HK-2 (cell line): ENCODE measurements at regions not wholly inside any gene's neighbourhood (a gene's known extent, or its start where the extent isn't known, plus 50 kb on each side); places are given as distances from the start of the nearest gene placed in this dataset.
"Not testable (repeated sequence)": the region's sequence is repeated elsewhere in the genome, so short reads cannot be mapped to it uniquely, and the experiment has no call there.

Source experiments
- DNase-seq: peaks from one replicate; pipeline ENCODE4 v3.0.0-alpha.2; 2018; ENCODE audit not compliant: unreplicated experiment

DNA sequence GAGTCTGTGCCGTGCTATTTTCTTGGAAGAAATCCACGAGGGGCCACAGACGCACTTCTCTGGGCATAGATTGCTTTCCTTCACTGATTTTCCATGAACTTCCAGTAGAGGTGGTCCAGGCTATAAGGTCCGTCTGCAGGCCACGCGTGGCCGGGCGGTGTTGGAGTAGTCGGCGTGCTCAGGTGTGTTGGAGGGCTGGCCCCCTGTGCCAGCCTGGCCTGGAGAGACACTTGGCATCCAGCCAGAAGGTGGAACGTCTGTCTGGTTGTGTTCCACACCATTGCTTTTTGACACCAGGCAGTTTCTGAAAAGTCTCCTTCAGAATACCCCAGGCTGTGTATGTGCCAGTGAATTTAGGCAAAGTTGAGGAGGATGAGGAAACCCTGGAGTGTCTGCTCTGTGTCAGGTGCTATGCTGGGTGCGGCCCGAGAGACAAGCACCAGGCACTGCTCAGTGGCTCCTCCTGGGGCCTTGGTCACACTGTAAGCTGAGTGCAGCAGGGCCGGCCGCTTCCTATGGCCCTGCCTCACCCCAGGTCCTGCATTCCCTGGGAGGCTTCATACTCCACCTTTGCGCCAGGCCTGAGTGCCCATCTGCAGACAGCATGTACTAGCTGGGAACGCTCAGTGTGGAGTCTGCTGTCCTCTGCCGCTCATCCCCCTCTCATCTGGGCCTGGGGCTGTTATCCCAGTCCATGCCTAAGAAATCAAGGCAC lies 52.1 kb upstream of the TAMM41 start:
- DNase-seq: no peak

DNA sequence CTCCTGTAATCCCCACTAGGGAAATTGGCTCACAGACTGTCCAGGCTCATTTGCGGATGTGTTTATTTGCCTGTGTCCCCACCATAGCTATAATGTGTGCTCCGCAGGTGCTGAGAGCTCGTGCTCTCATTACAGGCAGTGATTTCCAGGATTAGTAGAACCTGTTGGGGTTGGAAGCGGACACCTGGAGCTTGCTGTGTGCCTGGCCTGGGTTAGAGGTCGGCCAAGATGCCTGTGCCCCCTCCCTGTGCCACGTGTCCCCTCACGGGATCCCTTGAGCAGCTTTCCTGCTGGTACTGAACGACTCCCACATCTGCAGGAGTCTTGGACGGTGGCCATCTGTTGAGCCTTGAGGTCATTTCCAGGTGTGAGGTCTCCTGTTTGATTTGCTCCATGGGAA lies 52.7 kb upstream of the TAMM41 start:
- not testable (repeated sequence) for DNase-seq

DNA sequence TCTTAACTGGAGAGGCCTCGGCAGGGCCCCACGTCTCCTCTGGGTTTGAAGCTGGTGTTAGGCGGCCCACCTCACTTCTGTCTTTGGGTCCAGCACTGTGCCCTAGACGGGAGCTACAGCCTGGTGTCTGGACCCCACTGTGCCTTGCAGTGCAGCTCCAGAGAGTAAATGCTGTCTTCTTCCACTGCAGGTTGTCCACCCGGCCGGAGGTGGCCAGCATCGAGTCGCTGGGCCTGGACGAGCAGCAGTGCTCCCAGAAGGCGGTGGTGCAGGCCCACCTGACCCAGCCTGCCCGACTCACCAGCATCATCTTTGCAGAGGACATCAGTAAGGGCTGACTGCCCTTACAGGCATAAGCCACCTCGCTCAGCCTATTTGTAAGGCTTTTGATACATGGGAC lies 53.1 kb upstream of the TAMM41 start:
- DNase-seq: no peak

DNA sequence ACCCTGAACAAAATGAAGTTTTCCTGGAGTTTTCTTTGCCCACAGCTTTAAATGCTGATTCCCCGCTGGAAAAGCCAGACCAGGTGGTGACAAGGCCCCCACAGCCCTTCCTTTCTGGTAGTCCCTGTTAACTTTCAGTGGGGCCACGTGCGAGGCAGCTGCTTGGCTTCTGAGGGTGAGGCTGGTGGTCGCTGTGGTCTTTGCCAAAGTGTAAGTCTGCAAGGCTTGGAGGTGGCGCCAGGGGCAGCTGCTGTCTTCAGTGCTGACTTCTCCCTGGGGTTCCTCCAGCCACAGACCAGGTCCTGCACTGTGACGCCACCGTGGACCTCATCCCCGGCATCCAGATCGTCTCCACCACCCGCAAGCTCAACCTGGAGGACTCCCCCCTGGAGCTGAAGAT lies 54.1 kb upstream of the TAMM41 start:
- DNase-seq: no peak

DNA sequence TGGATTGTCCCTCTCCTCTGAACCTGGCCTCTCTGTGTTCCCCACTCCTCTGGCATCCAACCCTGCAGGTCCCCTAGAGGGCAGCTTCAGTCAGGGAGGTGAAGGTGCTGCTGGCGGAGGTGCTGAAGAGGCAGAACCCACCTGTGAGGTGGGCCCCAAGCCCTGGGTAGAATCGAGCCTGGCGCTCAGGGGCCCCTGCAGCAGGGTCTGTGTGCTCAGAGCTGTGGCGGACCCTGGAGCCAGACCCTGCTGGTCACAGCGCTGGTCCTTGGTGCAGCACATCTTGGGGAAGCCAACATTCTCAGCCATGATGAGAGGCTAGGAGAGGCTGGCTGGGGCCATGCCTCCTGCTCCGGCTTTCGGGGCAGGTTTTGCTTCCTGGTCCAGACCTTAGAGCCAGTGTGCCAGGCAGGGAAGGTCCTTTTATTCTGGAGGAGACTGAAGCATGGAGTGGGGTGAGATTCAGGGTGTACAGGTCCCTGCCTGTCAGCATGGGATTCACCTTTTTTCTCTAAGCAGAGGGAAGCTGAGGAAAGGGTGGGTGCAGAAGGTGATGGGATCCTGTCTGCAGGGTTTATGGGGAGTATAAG lies 54.7 kb upstream of the TAMM41 start:
- DNase-seq: no peak

DNA sequence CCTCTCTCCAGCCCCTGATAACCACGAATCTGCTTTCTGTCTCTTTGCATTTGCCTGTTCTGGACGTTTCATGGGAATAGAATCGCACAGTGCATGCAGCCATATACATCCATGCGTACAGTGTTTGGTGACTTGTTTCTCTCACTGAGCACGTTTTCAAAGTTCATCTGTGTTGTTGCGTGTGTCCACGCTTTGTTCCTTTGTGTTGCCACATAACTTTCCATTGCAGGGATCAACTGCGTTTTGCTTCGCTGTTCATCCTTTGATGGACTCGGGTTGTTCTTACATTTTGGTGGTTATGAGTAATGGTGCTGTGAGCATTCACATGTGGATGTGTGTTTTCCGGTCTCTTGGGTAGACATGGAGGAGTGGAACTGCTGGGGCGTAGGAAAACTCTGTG lies 56.4 kb upstream of the TAMM41 start:
- DNase-seq: no peak

DNA sequence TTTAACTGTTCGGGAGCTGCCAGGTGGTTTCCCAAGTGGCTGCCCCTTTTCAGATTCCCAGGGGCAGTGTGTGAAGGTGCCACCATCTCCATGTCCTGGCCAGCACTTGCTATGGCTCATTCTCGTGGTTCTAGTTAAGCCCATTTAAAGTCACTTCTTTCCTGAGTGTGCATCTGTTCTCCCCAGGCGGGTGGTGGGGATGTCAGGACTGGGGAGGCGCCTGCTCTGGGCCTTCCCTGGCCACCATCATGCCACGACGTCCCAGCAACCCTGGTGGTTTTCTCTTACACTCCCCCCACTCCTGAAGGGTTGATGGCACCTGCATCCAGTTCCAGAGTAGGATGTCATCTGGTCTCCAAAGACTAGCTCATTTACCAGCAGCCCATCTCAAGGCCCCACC lies 56.8 kb upstream of the TAMM41 start:
- no peak for DNase-seq

DNA sequence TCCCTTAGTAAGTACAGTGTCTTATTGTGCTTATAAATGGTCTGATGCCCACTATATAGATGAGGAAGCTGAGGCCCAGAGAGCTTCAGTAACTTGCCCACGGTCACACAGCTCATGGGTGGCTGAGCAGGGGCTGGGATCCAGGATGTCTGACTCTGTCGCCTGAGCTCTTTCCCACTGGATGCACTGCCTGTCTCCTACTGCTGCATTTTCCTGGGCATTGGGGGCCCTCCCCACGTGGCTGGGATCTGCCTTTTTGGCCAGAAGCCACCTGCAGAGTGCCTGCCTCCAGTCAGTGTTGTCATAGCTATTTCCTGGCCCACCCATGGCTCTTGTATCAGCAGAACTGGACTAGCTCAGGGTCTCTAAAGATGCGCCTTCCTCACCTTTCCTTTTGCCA lies 57.5 kb upstream of the TAMM41 start:
- DNase-seq: no peak

DNA sequence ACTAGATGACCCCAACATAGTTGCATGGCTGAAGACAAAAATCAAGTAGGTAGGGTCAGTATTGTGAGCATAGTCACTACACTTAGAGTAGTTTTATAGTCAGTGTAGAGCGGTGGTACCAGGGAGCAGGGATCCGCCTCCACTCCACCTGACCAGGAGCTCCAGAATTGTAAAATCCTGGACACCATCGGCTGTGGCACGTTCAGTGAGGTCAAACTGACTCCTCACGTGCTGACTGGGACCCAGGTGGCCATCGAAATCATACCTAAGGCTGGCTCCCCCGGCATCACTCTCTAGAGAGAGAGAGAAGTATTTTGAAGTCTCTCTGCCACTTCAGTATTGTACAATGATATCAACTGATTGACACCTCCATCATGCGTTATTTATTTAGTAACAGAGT lies 59.7 kb upstream of the TAMM41 start:
- no peak for DNase-seq

DNA sequence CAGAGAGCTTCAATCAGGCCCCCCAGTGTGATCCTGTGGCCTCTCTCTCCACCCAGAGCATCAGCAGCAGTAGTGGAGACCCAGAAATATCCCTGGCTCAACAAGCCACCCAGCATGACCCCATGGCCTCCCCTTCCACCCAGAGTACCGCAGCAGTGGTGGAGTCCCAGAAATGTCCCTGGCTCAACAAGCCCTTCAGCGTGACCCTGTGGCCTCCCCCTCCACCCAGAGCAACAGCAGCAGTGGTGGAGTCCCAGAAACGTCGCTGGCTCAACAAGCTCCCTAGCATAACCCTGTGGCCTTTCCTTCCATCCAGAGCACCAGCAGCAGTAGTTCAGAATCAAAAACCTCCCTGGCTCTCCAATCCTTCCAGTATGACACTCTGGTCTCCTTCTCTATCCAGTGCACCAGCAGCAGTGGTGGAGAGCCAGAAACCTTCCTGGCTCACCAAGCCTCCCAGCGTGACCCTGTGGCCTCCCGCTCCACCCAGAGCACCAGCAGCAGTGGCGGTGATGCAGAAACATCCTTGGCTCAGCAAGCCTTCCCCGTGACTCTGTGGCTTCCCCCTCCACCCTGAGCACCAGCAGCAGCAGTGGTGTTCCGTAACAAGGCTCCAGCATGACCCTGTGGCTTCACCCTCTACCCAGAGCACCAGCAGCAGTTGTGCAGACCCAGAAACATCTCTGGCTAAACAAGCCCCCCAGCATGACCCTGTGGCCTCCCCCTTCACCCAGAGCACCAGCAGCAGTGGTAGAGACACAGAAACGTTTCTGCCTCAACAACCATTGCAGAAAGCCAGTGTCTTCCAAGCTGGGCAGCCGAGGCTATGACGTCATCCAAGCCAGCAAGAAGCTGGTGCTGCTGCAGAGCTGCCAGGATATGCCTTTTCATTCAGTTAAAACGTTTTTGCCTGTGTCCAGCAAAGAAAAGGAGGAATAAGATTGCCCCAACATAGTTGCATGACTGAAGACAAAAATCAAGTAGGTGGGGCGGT lies 61.3 kb upstream of the TAMM41 start:
- no peak for DNase-seq

DNA sequence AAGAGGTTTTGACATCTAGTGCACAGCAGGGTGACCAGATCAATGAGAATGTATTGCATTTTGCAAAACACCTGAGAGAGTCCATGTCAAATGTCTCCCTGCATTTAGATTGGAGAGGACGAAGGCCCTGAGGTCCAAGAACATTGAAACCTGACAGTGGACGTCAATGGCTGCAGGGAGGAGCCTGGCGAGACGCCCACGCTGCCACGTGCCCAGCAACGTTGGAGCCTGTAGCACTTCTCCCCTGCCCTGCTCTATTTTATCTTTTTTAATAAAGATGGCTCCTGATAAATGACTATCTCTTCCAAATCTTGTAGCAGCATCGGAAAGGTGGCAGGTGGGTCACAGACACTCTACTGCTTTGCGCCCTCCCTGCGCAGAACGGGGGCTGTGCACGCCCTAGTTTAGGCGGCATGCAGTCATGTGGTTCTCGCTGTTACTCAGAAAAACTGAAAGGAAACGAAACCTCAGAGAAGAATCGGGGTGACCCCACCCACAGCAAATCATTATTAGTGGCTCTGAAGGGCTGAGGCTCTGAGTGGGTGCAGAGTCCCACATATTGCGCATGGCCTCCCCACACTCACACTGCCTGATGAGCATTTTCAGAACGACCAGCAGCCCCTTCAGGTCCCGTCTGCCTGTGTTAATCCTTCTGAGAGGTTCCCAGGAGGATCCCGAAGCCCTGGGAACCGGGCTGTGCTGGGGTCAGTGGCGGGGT lies 62.5 kb upstream of the TAMM41 start:
- no peak for DNase-seq

DNA sequence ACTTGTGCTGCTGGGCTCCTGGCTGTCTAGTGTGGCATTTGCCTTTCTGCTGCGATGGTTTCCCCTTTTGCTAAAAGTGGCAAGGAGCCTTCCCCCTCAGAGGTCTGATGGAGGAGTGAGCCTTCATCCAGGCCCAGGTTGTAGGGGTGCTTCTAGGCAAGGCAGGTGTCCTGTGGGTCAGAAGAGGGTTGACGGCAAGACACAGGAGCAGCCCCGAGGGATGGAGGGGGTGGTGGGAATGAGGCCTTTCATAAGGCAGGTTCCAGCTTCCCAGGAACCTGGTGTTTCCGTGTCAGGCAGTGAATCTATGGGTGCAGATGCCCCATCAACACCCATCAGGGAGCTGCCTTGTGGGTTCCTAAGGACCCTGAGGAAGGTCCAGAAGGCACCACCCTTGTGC lies 63.0 kb upstream of the TAMM41 start:
- DNase-seq: no peak

DNA sequence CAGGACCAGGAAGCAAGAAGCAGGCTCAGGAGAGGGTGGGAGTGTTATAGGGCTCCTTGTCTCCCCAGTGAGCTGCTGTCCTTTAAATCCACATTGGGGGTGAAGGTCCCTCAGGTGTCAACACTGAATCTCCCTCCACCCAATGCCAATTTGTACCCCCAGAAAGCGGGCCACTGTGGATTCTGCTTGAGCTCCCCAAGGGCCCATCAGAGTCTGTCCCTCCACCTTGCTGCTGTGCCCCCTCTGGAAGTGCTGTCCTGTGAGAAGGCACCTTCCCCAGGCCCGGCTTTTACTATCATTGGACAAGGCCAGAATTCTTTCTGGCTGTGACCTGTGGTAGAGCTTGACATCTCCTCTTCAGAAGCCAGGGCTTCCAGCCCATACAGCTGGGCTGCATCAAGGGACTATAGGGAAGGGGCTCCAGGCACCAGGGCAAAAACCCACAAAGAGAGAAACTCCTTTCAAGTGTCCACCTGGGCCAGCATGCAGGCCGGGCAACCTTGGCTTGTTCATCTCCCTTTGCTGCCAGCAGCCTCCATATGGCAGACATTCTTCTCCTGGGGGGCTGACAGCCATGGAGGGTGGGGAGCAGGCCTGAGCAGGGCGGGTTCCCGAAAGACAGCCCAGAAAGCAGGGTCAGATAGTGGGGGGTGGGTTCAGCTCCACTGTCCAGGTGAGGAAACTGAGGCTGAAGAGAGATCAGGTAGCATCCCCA lies 63.7 kb upstream of the TAMM41 start:
- DNase-seq: not testable (repeated sequence)

DNA sequence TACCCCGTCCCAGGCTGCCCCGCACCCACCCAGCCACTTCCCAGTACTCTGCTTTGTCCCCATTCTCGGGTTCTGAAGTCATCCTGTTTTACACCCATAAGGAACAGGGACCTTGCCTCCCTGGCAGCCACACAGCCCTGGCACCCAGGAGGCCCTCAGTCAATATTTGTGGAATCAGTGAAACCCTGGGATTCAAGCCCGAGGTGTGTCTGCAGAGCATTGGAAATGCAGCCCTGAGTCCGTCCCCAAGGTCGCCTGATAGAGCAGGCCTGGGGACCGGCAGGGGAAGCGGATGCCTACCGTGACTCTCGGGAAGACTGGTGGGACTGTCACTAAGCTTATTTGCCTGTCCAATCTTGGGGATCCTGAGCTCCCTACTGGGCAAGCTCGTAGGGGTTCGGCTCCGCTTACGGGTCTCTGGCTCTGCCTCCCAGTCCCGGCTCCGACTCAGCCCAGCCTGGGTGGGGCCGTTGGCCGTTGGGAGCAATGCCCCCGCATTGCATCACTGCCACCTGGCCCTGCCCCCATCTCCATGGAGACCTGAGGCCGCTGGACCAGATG lies 64.4 kb upstream of the TAMM41 start:
- DNase-seq: no peak

DNA sequence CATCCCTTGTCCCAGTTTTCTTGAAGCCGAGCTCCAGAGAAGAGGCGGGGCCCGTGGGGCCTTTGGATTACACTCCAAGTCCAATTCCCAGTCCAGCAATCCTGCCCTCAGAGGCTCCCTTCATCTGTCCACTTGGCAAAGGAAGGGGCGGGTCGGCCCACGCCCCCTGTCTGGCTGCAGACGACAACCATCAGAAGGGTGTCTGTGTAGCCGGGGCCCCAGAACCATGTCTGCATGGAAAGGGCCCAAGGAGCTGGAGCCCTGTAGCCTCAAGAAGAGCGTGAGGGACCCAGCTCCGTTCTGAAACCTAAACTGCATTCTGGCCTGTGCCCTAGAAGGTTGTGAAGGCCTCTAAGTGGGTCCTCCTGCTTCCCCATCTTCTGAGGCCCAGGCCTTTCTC lies 65.2 kb upstream of the TAMM41 start:
- not testable (repeated sequence) for DNase-seq

DNA sequence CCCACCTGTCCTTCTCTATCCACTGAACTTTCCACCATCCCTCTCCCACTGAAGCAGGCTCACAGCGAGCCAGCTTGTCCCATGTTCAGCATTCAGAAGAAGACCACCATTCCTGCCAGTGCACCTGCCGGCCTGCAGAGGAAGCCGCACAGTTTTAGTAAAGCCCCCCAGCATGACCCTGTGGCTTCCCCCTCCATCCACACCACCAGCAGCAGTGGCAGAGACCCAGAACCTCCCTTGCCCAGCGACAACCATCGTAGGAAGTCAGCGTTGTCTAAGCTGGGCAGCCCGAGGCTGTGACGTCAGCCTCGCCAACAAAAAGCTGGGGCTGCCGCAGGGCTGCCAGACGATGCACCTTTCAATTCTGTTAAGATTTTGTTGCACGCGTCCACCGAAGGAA lies 66.6 kb upstream of the TAMM41 start:
- no peak for DNase-seq

DNA sequence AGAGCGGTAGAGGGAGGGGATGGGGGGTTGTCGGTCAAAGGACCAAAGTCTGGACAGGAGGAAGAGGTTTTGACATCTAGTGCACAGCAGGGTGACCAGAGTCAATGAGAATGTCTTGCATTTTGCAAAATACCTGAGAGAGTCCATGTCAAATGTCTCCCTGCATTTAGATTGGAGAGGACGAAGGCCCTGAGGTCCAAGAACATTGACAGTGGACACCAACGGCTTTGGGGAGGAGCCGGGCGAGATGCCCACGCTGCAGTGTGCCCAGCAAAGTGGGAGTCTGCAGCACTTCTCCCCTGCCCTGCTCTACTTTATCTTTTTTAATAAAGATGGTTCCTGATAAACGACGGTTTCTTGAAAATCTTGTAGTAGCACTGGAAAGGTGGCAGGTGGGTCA lies 67.4 kb upstream of the TAMM41 start:
- DNase-seq: no peak

DNA sequence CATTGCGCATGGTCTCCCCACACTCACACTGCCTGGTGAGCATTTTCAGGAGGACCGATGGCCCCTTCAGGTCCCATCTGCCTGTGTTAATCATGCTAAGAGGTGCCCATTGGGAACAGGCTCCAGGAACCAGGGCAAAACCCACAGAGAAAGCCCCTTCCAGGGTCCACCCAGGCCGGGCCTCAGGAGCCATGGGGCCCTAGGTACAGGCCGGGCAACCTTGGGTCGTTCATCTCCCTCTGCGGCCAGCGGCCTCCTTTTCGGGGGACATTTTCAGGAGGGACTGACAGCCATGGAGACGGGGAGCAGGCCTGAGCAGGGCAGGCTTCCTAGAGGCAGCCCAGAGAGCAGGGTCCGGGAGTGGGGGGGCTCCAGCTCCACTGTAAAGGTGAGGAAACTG lies 68.0 kb upstream of the TAMM41 start:
- no peak for DNase-seq

DNA sequence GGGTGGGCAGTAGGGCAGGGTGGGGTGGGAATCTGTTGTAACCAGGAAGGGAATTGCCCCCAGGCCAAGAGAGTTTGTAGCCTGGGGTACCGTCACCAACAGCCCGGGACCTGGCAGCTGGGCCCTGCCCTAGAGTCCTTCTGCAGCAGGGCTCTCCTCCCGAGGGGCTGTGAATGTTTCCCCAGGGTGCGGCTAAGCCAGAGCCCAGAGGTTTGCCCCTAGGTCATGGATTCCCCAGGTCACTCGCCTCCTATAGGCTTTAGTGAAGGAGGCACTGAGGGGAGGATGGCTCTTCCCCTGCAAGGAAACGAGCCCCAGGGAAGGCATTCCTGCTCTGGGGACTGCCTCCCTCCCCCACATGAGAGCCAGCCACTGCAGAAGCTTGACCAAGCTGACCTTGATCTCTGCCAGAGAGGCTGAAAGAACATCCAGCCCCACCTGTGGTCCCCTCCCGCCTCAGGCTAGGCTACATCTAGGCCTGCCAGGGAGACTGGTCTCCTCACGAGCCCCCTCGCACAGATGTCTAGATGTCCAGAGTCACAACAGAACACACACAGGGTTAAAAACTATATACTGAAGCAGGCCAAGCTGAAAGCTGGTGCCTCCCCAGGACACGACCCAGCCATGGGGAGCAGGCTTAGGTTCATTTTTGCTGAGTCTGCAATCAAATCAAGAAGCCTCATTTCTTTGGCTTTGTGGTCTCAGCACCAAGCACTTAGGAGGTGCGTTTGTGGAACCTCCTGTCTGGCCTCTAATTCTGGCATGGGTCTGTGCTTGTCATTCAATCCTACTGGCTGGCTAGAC lies 69.1 kb upstream of the TAMM41 start:
- DNase-seq: no peak

DNA sequence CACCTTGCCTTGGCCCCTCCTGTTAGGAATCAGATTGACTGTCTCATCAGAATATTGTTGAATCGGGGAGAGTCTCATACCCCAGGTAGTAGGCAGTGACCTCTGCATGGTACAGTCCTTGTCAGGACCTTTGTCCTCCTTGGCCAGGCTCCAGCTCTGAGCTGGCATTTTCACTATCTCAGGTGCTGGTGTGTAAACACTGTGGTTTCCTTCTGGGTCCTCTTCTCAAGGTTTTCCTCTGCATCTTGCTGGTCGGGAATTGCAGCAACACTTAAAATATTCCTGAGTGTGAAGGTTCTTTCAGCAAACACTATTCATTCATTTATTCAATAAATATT lies 69.7 kb upstream of the TAMM41 start:
- DNase-seq: not testable (repeated sequence)
